Smooth muscle cell (in vitro differentiated cells): ENCODE measurements at regions not wholly inside any gene's neighbourhood (a gene's known extent, or its start where the extent isn't known, plus 50 kb on each side); places are given as distances from the start of the nearest gene placed in this dataset.

Experiments used
- DNase-seq: peaks from one replicate; lab custom pipeline; 2025; ENCODE audit not compliant: unreplicated experiment; lab: John Stamatoyannopoulos, UW
- H2AFZ ChIP-seq: fragments of 200-600 bp; sonication (generic); 2 replicates; pipeline ENCODE4 v1.6.0; 2016; ENCODE audit warnings: antibody characterized with exemption, low read depth, mild to moderate bottlenecking
- H3F3A ChIP-seq: fragments of 200-600 bp; sonication (generic); 2 replicates; pipeline ENCODE4 v1.6.0; 2017; ENCODE audit warnings: antibody characterized with exemption, low read depth
- H3K27ac ChIP-seq: fragments of 200-600 bp; sonication (generic); 2 replicates; pipeline ENCODE4 v1.5.1; 2016; ENCODE audit warnings: low read depth, mild to moderate bottlenecking
- H3K27me3 ChIP-seq: fragments of 200-600 bp; sonication (generic); 2 replicates; pipeline ENCODE4 v1.6.1; 2016; ENCODE audit warnings: low read depth, mild to moderate bottlenecking
- H3K36me3 ChIP-seq: fragments of 200-600 bp; sonication (generic); 2 replicates; pipeline ENCODE4 v1.5.1; 2016; ENCODE audit warnings: low read depth
- H3K4me1 ChIP-seq: fragments of 200-600 bp; sonication (generic); 2 replicates; pipeline ENCODE4 v1.5.1; 2016; ENCODE audit warnings: low read depth
- H3K4me2 ChIP-seq: fragments of 200-600 bp; sonication (generic); 2 replicates; pipeline ENCODE4 v1.6.0; 2016; ENCODE audit warnings: mild to moderate bottlenecking
- H3K4me3 ChIP-seq: fragments of 200-600 bp; sonication (generic); 2 replicates; pipeline ENCODE4 v1.5.1; 2016; ENCODE audit warnings: mild to moderate bottlenecking
- H3K79me2 ChIP-seq: fragments of 200-600 bp; sonication (generic); 2 replicates; pipeline ENCODE4 v1.6.0; 2016; ENCODE audit warnings: low read depth, mild to moderate bottlenecking
- H3K9ac ChIP-seq: fragments of 200-600 bp; sonication (generic); 2 replicates; pipeline ENCODE4 v1.6.0; 2016; ENCODE audit warnings: low read depth
- H3K9me3 ChIP-seq: fragments of 200-600 bp; sonication (generic); replicated peaks from 2 replicates; pipeline ENCODE4 v1.5.1; 2016; ENCODE audit warnings: low read depth
- H4K20me1 ChIP-seq: fragments of 200-600 bp; sonication (generic); 2 replicates; pipeline ENCODE4 v1.6.0; 2016; ENCODE audit warnings: low read depth
- CTCF ChIP-seq: fragments of 200-600 bp; sonication (generic); IDR thresholded peaks from 2 replicates; pipeline ENCODE4 v1.5.1; 2017; ENCODE audit warnings: borderline replicate concordance, mild to moderate bottlenecking, antibody characterized with exemption; ENCODE audit not compliant: insufficient read depth, poor library complexity, severe bottlenecking
- WGBS: methylation state at CpG from one replicate; pipeline ENCODE4 v1.1.7; 2016; ENCODE audit warnings: low lambda C conversion rate; 5-methylcytosine and 5-hydroxymethylcytosine counted together

- no peaks in the 10 kb centered on the region for H3K36me3 ChIP-seq
- H3K4me3 ChIP-seq: no peak overlapping the region
- no peak overlapping the region for H3K4me2 ChIP-seq
- H3K9me3 ChIP-seq: no peaks in the 10 kb centered on the region
- WGBS: 97% methylated on average over 4 of the region's 4 CpGs
- no peak overlapping the region for H3K9ac ChIP-seq
- H4K20me1 ChIP-seq: no peaks in the 10 kb centered on the region
- H3K27ac ChIP-seq: no peak overlapping the region
- no peaks in the 10 kb centered on the region for H3K4me1 ChIP-seq
- no peaks in the 10 kb centered on the region for H3K79me2 ChIP-seq
- H2AFZ ChIP-seq: no peak overlapping the region
- no peaks in the 10 kb centered on the region for H3K27me3 ChIP-seq
- no peak for DNase-seq
- no peak for TF ChIP-seq CTCF
- H3F3A ChIP-seq: no peaks in the 10 kb centered on the region
Observed at GRCh38 chr2:223513771-223514455, 88.2 kb downstream of the SCG2 start.

GRCh38 chr2:223519471-223519870 lies 82.7 kb downstream of the SCG2 start:
- Histone ChIP-seq H3K36me3 (no peaks in the 10 kb centered on the region), H3K9ac (no peak overlapping the region), H3K27ac (no peak overlapping the region), H3K9me3 (no peaks in the 10 kb centered on the region), H3K4me3 (no peak overlapping the region), H3K4me1 (no peaks in the 10 kb centered on the region), H4K20me1 (no peaks in the 10 kb centered on the region), H3K27me3 (no peaks in the 10 kb centered on the region), H2AFZ (no peak overlapping the region), H3F3A (no peaks in the 10 kb centered on the region), H3K4me2 (peak overlapping the region; percentile 1), H3K79me2 (no peaks in the 10 kb centered on the region)
- DNase-seq: no peak
- TF ChIP-seq CTCF: no peak

GRCh38 chr2:223522796-223523195 lies 79.4 kb downstream of the SCG2 start:
- 89% methylated on average over 2 of the region's 2 CpGs for WGBS
- no peak overlapping the region for H2AFZ ChIP-seq
- no peak for DNase-seq
- no peak overlapping the region for H3K9ac ChIP-seq
- H3F3A ChIP-seq: no peaks in the 10 kb centered on the region
- H3K79me2 ChIP-seq: no peaks in the 10 kb centered on the region
- no peak overlapping the region for H3K4me3 ChIP-seq
- no peaks in the 10 kb centered on the region for H3K27me3 ChIP-seq
- TF ChIP-seq CTCF: no peak
- no peaks in the 10 kb centered on the region for H4K20me1 ChIP-seq
- no peak overlapping the region for H3K4me2 ChIP-seq
- H3K36me3 ChIP-seq: no peaks in the 10 kb centered on the region
- H3K4me1 ChIP-seq: no peaks in the 10 kb centered on the region
- H3K9me3 ChIP-seq: no peaks in the 10 kb centered on the region
- H3K27ac ChIP-seq: no peak overlapping the region

GRCh38 chr2:223523551-223524001 lies 78.6 kb downstream of the SCG2 start:
- H3K4me2 ChIP-seq: no peak overlapping the region
- H3K27ac ChIP-seq: no peak overlapping the region
- WGBS: 72% methylated on average over 4 of the region's 4 CpGs
- H2AFZ ChIP-seq: no peak overlapping the region
- H3K4me1 ChIP-seq: no peaks in the 10 kb centered on the region
- H3K79me2 ChIP-seq: no peaks in the 10 kb centered on the region
- H3F3A ChIP-seq: no peaks in the 10 kb centered on the region
- H4K20me1 ChIP-seq: no peaks in the 10 kb centered on the region
- H3K9ac ChIP-seq: no peak overlapping the region
- H3K4me3 ChIP-seq: no peak overlapping the region
- no peak for TF ChIP-seq CTCF
- no peak for DNase-seq
- no peaks in the 10 kb centered on the region for H3K9me3 ChIP-seq
- H3K27me3 ChIP-seq: no peaks in the 10 kb centered on the region
- no peaks in the 10 kb centered on the region for H3K36me3 ChIP-seq
